Panc1 (cell line): ENCODE measurements at regions not wholly inside any gene's neighbourhood (a gene's known extent, or its start where the extent isn't known, plus 50 kb on each side); places are given as distances from the start of the nearest gene placed in this dataset.

Experiments
- POLR2AphosphoS5 ChIP-seq: IDR thresholded peaks from 2 replicates; pipeline ENCODE4 v1.6.1; 2012; ENCODE audit warnings: mild to moderate bottlenecking, low read depth, low read length, moderate library complexity
- REST ChIP-seq, 2 experiments: IDR thresholded peaks; 2 replicates each; pipeline ENCODE4 v1.6.1; 2011 to 2012; ENCODE audit warnings: low read depth in 2 of 2, control low read depth in 1 of 2, low read length in 1 of 2, mild to moderate bottlenecking in 1 of 2, moderate library complexity in 1 of 2; ENCODE audit not compliant: insufficient read depth in 1 of 2
- SIN3A ChIP-seq: IDR thresholded peaks from 2 replicates; pipeline ENCODE4 v1.6.1; 2012; ENCODE audit warnings: low read depth, mild to moderate bottlenecking, low read length, moderate library complexity, borderline replicate concordance; ENCODE audit not compliant: insufficient read depth
- TCF7L2 ChIP-seq: IDR thresholded peaks from 2 replicates; pipeline ENCODE4 v1.6.1; 2011; ENCODE audit warnings: mild to moderate bottlenecking, low read depth, low read length, inconsistent platforms
- TF ChIP-seq, protein P1 (sequence below): fragments of 450-650 bp; IDR thresholded peaks from 2 replicates; pipeline ENCODE4 v1.5.1; 2017; ENCODE audit warnings: mild to moderate bottlenecking

GRCh38 chr4:81348778-81349094 lies 123.0 kb downstream of the RASGEF1B start:
- no peak for TF ChIP-seq REST (IDR thresholded peaks at IDR 0.05; ENCODE audit: insufficient read depth in 1 of 2, low read depth in 2 of 2, low read length in 1 of 2)
- TF ChIP-seq, protein P1, sequence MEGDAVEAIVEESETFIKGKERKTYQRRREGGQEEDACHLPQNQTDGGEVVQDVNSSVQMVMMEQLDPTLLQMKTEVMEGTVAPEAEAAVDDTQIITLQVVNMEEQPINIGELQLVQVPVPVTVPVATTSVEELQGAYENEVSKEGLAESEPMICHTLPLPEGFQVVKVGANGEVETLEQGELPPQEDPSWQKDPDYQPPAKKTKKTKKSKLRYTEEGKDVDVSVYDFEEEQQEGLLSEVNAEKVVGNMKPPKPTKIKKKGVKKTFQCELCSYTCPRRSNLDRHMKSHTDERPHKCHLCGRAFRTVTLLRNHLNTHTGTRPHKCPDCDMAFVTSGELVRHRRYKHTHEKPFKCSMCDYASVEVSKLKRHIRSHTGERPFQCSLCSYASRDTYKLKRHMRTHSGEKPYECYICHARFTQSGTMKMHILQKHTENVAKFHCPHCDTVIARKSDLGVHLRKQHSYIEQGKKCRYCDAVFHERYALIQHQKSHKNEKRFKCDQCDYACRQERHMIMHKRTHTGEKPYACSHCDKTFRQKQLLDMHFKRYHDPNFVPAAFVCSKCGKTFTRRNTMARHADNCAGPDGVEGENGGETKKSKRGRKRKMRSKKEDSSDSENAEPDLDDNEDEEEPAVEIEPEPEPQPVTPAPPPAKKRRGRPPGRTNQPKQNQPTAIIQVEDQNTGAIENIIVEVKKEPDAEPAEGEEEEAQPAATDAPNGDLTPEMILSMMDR, result no peak
- TF ChIP-seq POLR2AphosphoS5, result no peak
- no peak for TF ChIP-seq TCF7L2
- TF ChIP-seq SIN3A, result no peak
